ENCODE measurements at regions not wholly inside any gene's neighbourhood (a gene's known extent, or its start where the extent isn't known, plus 50 kb on each side); places are given as distances from the start of the nearest gene placed in this dataset.

DNA sequence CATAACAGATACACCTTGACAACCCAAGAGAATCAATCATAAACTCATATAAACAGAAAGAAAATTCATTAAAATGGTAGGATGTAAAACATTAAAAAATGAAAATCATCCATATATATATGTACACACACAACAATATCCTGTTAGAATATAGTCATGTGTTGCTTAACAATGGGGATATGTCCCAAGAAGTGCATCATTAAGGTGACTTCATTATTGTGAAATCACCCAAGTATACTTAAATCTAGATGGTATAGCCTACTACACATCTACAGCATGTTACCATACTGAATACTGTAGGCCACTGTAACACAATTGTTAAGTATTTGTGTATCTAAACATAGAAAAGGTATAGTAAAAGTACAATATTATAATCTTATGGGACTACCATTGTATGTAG, 115.8 kb upstream of the TMEM168 start:
- no peak for DNase-seq (ENCODE audit: insufficient read length)
- no peak for FAIRE-seq
- TF ChIP-seq TAF1 (IDR thresholded peaks at IDR 0.05; ENCODE audit: borderline replicate concordance, low read depth, low read length) (no peak), POLR2A (IDR thresholded peaks at IDR 0.05; ENCODE audit: low read depth, low read length) (no peak), POLR2AphosphoS5 (IDR thresholded peaks at IDR 0.05; ENCODE audit: low read depth, low read length) (no peak)

DNA sequence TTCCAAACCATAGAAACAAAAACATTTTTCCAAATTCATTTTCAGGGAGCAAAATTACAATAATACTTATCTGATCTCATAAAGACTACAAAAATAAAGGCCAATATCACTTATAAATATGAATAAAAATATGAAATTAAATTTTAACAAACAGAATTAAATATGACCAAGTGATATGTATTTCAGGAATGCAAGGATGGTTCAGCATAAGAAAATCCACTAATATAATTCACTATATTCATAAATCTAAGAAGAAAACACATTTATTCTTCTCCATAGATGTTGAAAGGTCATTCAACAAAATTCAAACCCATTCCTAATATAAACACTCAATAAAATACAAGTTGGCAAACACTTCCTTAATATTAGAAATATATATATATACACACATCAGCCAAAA, 115.2 kb upstream of the TMEM168 start:
- FAIRE-seq (no peak), DNase-seq (ENCODE audit: insufficient read length) (no peak)
- no peak for TF ChIP-seq POLR2A (IDR thresholded peaks at IDR 0.05; ENCODE audit: low read depth, low read length)
- no peak for TF ChIP-seq TAF1 (IDR thresholded peaks at IDR 0.05; ENCODE audit: borderline replicate concordance, low read depth, low read length)

DNA sequence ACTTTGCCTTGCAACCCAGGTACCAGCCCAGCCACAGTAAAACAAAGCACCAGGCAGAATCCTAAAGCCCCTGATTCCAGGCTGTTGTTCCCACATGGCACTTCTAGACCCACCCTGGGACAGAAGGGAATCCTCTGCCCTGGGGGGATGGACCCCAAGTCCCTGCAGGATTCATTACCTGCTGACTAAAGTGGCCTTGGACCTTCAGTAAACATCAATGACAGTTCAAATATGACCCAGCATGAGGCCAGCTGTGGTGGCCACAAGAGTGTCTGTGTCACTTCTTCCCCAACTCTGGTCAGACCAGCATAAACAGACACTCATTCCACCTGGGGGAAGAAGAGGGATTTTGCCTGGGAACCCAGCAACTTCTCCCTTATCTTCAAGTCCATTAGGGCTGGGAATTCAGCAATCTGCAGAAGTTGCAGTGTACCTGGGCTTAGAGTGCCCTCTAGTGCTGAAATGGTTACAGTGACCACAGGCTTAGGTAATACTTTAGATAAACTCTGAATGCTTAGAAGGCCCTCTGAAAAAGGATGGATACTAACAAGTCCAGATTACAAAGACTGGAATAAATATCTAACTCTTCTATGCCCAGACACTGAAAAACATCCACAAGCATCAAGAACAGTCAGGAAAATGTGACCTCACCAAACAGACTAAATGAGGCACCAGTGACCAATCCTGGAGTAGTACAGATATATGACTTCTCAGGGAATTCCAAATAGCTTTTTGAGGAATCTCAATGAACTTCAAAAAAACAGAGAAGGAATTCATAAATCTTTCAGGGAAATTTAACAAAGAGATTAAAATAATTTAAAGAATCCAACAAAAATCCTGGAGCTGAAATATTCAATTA, 108.5 kb upstream of the TMEM168 start:
- FAIRE-seq (peak; percentile 84), DNase-seq (ENCODE audit: insufficient read length) (no peak)
- TF ChIP-seq POLR2AphosphoS5 (IDR thresholded peaks at IDR 0.05; ENCODE audit: low read depth, low read length) (no peak), POLR2A (IDR thresholded peaks at IDR 0.05; ENCODE audit: low read depth, low read length) (no peak), TAF1 (IDR thresholded peaks at IDR 0.05; ENCODE audit: borderline replicate concordance, low read depth, low read length) (no peak)

DNA sequence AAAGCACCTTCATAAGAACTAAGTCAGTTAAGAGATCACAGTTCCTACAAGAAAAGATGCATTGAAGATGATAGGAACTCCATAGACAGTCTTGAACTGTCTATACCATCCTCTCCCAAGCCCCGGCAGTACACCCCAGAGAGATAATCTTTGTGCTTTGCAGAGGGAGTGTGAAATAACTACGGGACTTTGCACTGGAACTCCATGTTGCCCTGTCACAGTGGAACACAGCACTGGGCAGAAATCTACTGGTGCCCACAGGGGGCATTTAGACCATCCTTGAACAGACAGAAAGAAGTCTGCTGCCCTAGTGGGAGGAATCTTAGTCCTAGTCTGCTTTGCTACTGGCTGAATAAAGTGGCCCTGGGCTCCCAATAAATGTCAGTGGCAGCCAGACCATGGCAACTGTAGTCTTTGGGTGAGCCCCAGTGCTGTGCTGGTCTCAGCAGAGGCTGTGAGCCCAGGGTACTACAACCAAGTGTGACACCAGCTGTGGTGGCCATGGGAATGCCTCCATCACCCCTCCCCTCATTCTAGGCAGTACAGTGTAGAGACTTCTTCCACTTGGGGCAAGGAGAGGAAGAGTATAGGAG, 107.7 kb upstream of the TMEM168 start:
- DNase-seq (ENCODE audit: insufficient read length) (no peak), FAIRE-seq (no peak)
- TF ChIP-seq POLR2A (IDR thresholded peaks at IDR 0.05; ENCODE audit: low read depth, low read length) (no peak), TAF1 (IDR thresholded peaks at IDR 0.05; ENCODE audit: borderline replicate concordance, low read depth, low read length) (no peak), POLR2AphosphoS5 (IDR thresholded peaks at IDR 0.05; ENCODE audit: low read depth, low read length) (no peak)

DNA sequence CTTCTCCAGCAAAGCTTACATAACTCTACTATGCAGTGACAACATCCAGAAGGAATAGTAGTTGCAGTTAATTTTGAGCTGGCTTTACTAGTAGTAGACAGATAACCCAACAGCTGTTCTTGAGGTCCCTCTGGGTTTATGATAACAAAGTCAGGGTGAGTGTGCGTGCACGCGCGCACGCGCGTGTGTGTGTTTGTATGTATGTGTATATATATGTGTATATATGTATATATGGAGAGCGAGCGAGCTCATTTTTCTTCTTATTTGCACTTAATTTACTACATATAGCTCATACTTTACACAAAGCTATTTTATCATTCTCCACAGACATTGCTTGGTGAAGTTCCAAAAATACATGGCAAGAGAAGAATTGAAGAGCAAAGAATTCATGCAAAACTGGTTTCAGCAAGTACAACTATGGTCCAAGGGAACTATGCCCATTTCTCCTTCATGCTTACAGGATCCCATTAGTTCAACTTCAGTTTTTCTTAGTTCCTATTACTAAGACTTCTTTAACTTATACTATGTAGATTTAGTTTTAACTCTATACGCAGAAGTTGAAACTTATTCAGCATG, 105.9 kb upstream of the TMEM168 start:
- DNase-seq (ENCODE audit: insufficient read length) (no peak), FAIRE-seq (no peak)
- TF ChIP-seq POLR2A (IDR thresholded peaks at IDR 0.05; ENCODE audit: low read depth, low read length): no peak
- no peak for TF ChIP-seq TAF1 (IDR thresholded peaks at IDR 0.05; ENCODE audit: borderline replicate concordance, low read depth, low read length)
- TF ChIP-seq POLR2AphosphoS5 (IDR thresholded peaks at IDR 0.05; ENCODE audit: low read depth, low read length): no peak

DNA sequence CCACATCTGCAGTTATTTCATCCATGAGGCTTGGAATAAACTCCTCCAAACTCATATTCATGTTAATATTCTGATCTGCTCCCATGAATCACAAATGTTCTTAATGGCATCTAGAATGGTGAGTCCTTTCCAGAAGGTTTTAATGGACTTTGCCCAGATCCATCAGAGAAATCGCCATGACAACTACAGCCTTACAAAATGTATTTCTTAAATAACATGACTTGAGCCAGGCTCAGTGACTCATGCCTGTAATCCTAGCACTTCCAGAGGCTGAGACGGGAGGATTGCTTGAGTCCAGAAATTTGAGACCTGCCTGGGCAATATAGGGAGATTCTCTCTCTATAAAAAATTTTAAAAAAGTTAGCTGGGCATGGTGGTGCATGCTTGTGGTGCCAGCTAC, 102.1 kb upstream of the TMEM168 start:
- TF ChIP-seq POLR2AphosphoS5 (IDR thresholded peaks at IDR 0.05; ENCODE audit: low read depth, low read length) (no peak), POLR2A (IDR thresholded peaks at IDR 0.05; ENCODE audit: low read depth, low read length) (no peak), TAF1 (IDR thresholded peaks at IDR 0.05; ENCODE audit: borderline replicate concordance, low read depth, low read length) (no peak)
- DNase-seq (ENCODE audit: insufficient read length) (no peak), FAIRE-seq (no peak)

DNA sequence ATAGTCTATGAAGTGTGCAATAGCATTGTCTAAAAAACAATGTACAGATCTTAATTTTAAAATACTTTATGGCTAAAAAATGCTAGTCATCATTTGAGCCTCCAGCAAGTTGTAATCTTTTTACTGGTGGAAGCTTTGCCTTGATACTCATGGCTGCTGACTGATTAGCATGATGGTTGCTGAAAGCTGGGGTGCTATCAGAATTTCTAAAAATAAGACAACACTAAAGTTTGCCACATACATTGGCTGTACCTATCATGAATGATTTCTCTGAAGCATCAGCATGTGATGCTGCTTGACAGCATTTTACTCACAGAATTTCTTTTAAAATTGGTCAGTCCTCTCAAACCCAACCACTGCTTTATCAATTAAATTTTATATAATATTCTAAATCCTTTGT, 101.5 kb upstream of the TMEM168 start:
- no peak for FAIRE-seq
- no peak for DNase-seq (ENCODE audit: insufficient read length)
- TF ChIP-seq POLR2A (IDR thresholded peaks at IDR 0.05; ENCODE audit: low read depth, low read length) (no peak), TAF1 (IDR thresholded peaks at IDR 0.05; ENCODE audit: borderline replicate concordance, low read depth, low read length) (no peak), POLR2AphosphoS5 (IDR thresholded peaks at IDR 0.05; ENCODE audit: low read depth, low read length) (no peak)

DNA sequence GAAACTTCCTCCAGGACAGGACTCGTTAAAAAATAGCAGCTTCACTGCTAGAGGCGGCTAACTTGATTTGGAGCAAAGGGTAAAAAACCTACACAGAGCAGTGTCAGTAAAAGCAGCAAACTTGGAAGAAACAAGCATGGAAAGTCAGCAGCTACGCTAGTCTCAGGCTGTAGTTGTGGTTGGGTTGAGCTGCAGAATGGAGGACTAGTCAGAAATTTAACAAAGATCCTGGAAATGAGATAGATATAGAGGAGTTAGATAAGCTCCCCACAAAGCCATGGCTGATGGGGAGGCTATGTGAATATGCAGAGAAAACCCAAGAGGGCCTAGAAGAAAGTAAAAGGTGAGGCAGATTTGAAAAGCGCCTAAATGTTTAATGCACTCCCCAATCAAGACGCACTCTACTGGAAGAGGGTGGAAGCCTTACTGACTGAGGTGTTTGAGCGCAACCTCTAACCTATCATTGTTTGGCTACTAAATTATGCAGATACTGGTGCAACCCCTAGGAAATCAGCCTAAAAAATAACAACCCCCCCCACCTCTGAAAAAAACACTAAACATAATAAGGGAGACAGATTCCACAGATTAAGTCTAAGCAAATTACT, 99.7 kb upstream of the TMEM168 start:
- DNase-seq (ENCODE audit: insufficient read length) (no peak), FAIRE-seq (no peak)
- TF ChIP-seq POLR2A (IDR thresholded peaks at IDR 0.05; ENCODE audit: low read depth, low read length): no peak
- TF ChIP-seq TAF1 (IDR thresholded peaks at IDR 0.05; ENCODE audit: borderline replicate concordance, low read depth, low read length): no peak
- TF ChIP-seq POLR2AphosphoS5 (IDR thresholded peaks at IDR 0.05; ENCODE audit: low read depth, low read length): no peak

DNA sequence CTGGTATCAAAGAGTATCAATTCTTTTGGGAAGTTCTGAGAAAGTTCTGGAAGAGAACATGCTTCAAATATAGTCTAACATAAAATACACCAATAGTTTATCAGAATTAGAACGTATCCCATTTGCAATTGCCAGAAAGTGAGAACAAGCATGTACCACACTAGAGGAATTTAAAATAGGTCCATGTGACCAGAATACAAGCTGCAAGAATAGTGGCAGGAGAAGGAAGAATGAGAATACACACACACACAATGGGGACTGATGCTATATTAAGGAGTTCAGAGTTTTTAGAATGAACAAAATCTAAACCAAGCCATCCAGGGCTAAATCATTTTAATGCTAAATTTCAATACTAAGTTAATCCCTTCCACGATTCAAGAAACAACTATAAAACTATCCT, 99.1 kb upstream of the TMEM168 start:
- TF ChIP-seq POLR2AphosphoS5 (IDR thresholded peaks at IDR 0.05; ENCODE audit: low read depth, low read length) (no peak), TAF1 (IDR thresholded peaks at IDR 0.05; ENCODE audit: borderline replicate concordance, low read depth, low read length) (no peak), POLR2A (IDR thresholded peaks at IDR 0.05; ENCODE audit: low read depth, low read length) (no peak)
- no peak for DNase-seq (ENCODE audit: insufficient read length)
- no peak for FAIRE-seq

DNA sequence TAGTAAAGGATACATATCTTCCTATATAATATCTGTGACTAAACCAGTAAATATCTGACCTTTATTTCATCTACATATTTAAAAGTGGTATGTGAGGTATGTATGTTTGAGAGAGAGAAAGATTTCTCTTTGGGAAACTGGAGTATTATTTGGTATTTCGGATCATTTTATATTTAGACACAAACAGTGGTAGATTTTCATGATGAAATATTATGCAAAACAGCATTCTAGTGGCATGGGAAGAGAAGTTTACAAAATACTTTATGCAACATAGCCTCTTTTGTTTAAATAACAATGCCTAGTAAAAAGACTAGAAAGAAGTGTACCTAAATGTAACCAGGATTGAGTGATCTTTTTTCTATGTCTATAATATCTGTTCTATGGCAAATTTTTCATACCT, 98.6 kb upstream of the TMEM168 start:
- FAIRE-seq: no peak
- no peak for TF ChIP-seq POLR2A (IDR thresholded peaks at IDR 0.05; ENCODE audit: low read depth, low read length)
- TF ChIP-seq TAF1 (IDR thresholded peaks at IDR 0.05; ENCODE audit: borderline replicate concordance, low read depth, low read length): no peak
- TF ChIP-seq POLR2AphosphoS5 (IDR thresholded peaks at IDR 0.05; ENCODE audit: low read depth, low read length): no peak
- no peak for DNase-seq (ENCODE audit: insufficient read length)

DNA sequence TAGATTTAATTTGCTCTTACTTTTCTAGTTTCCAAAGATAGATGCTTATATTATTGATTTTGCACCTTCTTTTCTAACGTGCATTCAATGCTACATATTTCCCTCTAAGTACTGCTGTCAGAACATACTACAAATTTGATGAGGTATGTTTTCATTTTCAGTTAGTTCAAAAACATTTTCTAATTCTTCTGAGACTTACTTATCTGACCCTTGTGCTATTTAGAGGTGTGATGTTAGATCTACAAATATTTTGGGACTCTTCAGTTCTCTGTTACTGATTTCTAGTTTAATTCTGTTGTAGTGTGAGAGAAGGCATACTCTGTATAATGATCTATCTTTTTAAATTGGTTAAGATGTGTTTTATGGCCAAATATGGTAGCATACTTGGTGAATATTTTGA, 97.8 kb upstream of the TMEM168 start:
- TF ChIP-seq POLR2A (IDR thresholded peaks at IDR 0.05; ENCODE audit: low read depth, low read length) (no peak), TAF1 (IDR thresholded peaks at IDR 0.05; ENCODE audit: borderline replicate concordance, low read depth, low read length) (no peak), POLR2AphosphoS5 (IDR thresholded peaks at IDR 0.05; ENCODE audit: low read depth, low read length) (no peak)
- FAIRE-seq: peak; percentile 46
- no peak for DNase-seq (ENCODE audit: insufficient read length)
